ENCODE measurements at regions not wholly inside any gene's neighbourhood (a gene's known extent, or its start where the extent isn't known, plus 50 kb on each side); places are given as distances from the start of the nearest gene placed in this dataset.
"Not testable (repeated sequence)": the region's sequence is repeated elsewhere in the genome, so short reads cannot be mapped to it uniquely, and the experiment has no call there.

DNA sequence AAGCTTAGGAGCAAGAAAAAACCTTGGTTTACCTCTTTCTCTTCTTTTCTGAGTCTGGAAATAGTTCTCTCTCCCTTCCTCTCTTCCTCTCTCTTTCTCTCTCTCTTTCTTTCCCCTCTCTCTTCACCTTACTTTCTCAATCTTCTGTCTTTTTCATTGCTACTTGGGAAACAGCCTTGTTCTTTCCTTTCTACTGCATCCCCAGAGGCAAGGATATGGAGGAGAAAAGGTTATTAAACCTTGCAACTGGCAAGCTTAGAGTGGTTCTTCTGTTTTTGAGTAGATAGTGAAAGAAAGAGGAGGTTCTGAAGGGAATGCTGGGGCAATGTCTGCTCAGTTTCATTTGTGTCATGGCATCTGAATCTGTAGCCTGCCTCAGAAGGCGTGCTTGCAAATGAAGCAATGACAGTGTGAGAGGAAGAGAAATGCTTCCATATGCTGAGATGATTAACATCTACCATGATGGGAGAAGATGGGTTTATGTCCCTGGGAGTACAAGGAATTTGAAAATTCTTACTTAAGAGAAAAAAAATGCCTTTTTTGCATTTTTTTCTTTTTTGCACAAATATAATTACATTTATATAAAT is 190.6 kb downstream of the CEP135 start:
- POLR2A ChIA-PET: no interaction called here
- no peak for TF ChIP-seq EHMT2 (IDR thresholded peaks at IDR 0.05; ENCODE audit: low read depth)
- no peak for FAIRE-seq

DNA sequence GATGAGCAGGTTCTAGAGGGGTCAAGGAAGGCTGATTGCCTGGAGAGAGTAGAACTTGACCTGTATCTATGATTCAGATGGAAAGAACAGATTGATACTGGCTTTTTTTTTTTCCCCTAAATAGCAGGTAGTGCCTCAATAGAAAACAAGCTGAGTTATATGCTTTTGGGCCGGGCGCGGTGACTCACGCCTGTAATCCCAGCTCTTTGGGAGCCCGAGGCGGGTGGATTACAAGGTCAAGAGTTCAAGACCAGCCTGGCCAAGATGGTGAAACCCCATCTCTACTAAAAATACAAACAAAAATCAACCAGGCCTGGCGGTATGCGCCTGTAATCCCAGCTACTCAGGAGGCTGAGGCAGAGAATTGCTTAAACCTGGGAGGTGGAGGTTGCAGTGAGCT is 186.1 kb downstream of the CEP135 start:
- ATAC-seq; POLR2A ChIA-PET; H3K4me3 ChIP-seq; FAIRE-seq; DNase-seq (ENCODE audit: low read depth in 1 of 2, low spot score in 1 of 2); CTCF ChIA-PET; H3K4me1 ChIP-seq; H3K4me2 ChIP-seq; H3K9me3 ChIP-seq; H3K27ac ChIP-seq: not testable (repeated sequence)
- WGBS (ENCODE audit: missing lambda C conversion rate): 74% methylated on average over 8 of the region's 8 CpGs

More for the DNA sequence above, 190.6 kb downstream of the CEP135 start:
- CTCF ChIA-PET: no interaction called here
- Histone ChIP-seq H3K9me3 (no peaks in the 10 kb centered on the region), H3K27ac (no peak overlapping the region), H3K4me1 (no peaks in the 10 kb centered on the region), H3K4me2 (no peak overlapping the region), H3K4me3 (no peak overlapping the region)
- ATAC-seq (no peak), DNase-seq (ENCODE audit: low read depth in 1 of 2, low spot score in 1 of 2) (no peak)
- 53% methylated on average over 1 of the region's 1 CpG for WGBS (ENCODE audit: missing lambda C conversion rate)

DNA sequence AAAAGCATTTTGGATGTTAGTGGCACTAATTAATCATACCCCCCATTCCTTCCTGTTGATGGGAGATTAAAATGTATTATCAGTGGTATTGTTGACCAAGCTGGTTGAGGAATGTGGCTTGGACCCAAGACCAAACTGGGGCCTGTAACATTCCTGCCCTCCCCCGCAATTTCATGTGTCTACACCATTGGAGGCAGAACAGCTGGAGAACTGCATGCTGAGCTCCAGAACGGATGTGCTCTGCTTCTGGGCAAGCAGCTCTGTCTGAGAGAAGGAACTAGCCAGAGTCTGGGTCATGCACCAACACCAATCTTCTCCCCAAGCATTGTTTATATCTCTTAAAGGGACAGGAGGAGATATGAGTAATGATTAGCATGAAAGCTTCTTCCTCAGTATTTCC is 185.5 kb downstream of the CEP135 start:
- no peaks in the 10 kb centered on the region for H3K9me3 ChIP-seq
- H3K4me2 ChIP-seq: no peak overlapping the region
- ATAC-seq: no peak
- no peak overlapping the region for H3K27ac ChIP-seq
- H3K4me1 ChIP-seq: no peaks in the 10 kb centered on the region
- no peak for FAIRE-seq
- CTCF ChIA-PET: no interaction called here
- TF ChIP-seq GATA3 (IDR thresholded peaks at IDR 0.05; ENCODE audit: borderline replicate concordance): no peak
- POLR2A ChIA-PET: no interaction called here
- DNase-seq (ENCODE audit: low read depth in 1 of 2, low spot score in 1 of 2): no peak
- WGBS (ENCODE audit: missing lambda C conversion rate): 71% methylated on average over 1 of the region's 2 CpGs
- no peak overlapping the region for H3K4me3 ChIP-seq

DNA sequence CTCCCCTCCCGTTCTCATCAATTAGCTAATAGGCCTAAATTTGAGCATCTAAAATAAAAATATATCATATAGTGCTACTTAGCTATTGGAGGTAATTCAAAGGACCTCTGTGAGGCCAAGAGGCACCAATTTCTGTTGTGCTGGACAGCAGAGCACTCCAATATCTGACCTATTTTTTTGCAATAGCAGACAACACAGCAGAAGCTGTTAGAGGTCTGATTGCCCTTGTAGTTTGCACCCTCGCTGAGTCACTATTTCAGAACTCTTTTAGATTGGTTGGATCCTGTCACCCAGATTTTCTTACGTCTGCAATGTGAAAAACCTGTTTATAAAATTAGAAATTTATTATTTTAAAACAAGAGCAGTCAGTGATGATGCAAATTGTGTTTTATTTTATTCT is 184.1 kb downstream of the CEP135 start:
- FAIRE-seq (no peak), ATAC-seq (no peak), DNase-seq (ENCODE audit: low read depth in 1 of 2, low spot score in 1 of 2) (no peak)
- no peak for TF ChIP-seq FOSB (CRISPR knock-in tag; IDR thresholded peaks at IDR 0.05)
- TF ChIP-seq SMC3 (IDR thresholded peaks at IDR 0.05): no peak
- no peak for TF ChIP-seq HEYL (CRISPR knock-in tag; IDR thresholded peaks at IDR 0.05)
- TF ChIP-seq, protein P1, sequence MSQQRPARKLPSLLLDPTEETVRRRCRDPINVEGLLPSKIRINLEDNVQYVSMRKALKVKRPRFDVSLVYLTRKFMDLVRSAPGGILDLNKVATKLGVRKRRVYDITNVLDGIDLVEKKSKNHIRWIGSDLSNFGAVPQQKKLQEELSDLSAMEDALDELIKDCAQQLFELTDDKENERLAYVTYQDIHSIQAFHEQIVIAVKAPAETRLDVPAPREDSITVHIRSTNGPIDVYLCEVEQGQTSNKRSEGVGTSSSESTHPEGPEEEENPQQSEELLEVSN (IDR thresholded peaks at IDR 0.05; ENCODE audit: borderline replicate concordance, low read depth): no peak
- TF ChIP-seq, protein P2, sequence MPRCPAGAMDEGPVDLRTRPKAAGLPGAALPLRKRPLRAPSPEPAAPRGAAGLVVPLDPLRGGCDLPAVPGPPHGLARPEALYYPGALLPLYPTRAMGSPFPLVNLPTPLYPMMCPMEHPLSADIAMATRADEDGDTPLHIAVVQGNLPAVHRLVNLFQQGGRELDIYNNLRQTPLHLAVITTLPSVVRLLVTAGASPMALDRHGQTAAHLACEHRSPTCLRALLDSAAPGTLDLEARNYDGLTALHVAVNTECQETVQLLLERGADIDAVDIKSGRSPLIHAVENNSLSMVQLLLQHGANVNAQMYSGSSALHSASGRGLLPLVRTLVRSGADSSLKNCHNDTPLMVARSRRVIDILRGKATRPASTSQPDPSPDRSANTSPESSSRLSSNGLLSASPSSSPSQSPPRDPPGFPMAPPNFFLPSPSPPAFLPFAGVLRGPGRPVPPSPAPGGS (IDR thresholded peaks at IDR 0.05): no peak
- TF ChIP-seq FOSL2 (IDR thresholded peaks at IDR 0.05): no peak
- TF ChIP-seq FOSL2 (CRISPR knock-in tag; IDR thresholded peaks at IDR 0.05): no peak
- TF ChIP-seq ZC3H11A (IDR thresholded peaks at IDR 0.05): no peak
- TF ChIP-seq POLR2AphosphoS2 (conservative IDR thresholded peaks at IDR 0.05; ENCODE audit: low read length): no peak
- TF ChIP-seq TFCP2L1 (CRISPR knock-in tag; IDR thresholded peaks at IDR 0.05): no peak
- no peak for TF ChIP-seq RARB (CRISPR knock-in tag; IDR thresholded peaks at IDR 0.05)
- Histone ChIP-seq H3K4me2 (no peak overlapping the region), H3K4me3 (no peak overlapping the region), H3K27ac (no peak overlapping the region), H3K4me1 (no peaks in the 10 kb centered on the region), H3K9me3 (no peaks in the 10 kb centered on the region)
- ChIA-PET CTCF (no interaction called here), POLR2A (no interaction called here)
- WGBS (ENCODE audit: missing lambda C conversion rate): 59% methylated on average over 3 of the region's 3 CpGs

DNA sequence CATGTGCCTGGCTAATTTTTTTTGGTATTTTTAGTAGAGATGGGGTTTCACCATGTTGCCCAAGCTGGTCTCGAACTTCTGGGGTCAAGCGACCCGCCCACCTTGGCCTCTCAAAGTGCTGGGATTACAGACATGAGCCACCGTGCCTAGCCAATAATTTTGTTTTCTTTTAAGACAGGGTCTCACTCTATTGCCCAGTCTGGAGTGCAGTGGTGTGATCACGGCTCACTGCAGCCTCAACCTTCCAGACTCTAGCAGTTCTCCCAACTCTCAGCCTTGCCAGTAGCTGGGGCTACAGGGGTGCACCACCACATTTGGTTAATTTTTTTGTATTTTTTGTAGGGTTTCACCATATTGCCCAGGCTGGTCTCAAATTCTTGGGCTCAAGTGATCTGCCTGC is 183.4 kb downstream of the CEP135 start:
- H3K4me1 ChIP-seq; H3K4me2 ChIP-seq; DNase-seq (ENCODE audit: low read depth in 1 of 2, low spot score in 1 of 2); H3K27ac ChIP-seq; FAIRE-seq; POLR2A ChIA-PET; CTCF ChIA-PET; H3K4me3 ChIP-seq; H3K9me3 ChIP-seq; ATAC-seq: not testable (repeated sequence)
- WGBS (ENCODE audit: missing lambda C conversion rate): 54% methylated on average over 5 of the region's 5 CpGs

Measured in A549 (cell line).